ENCODE measurements at regions not wholly inside any gene's neighbourhood (a gene's known extent, or its start where the extent isn't known, plus 50 kb on each side); places are given as distances from the start of the nearest gene placed in this dataset.
"Not testable (repeated sequence)": the region's sequence is repeated elsewhere in the genome, so short reads cannot be mapped to it uniquely, and the experiment has no call there.

DNA sequence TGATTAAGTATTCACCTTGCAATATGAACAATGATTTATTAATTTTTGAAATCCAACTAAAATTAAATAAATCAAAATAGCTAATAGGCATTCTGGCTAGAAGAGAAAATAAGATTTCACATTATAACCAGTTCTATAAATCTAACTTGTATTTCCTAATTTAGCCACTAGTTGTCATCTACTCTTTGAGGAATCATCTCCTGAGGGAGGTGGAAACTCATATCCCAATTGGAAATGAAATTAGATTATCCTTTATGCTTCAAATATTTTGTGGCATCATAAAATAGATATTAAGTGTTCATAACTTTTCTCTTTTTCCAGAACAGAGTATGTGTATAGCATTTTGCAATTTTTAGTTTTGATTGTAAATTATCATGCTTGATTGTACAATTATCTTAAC, 558.5 kb upstream of the DIAPH2 start:
- Histone ChIP-seq H3K9me3 (ENCODE audit: control insufficient read depth, insufficient read depth, low read length) (no peaks in the 10 kb centered on the region), H3K4me3 (ENCODE audit: low read length) (no peak overlapping the region), H3K4me1 (ENCODE audit: control insufficient read depth, insufficient read depth, low read length) (no peaks in the 10 kb centered on the region), H3K27ac (ENCODE audit: low read length) (no peak overlapping the region), H3K27me3 (ENCODE audit: control insufficient read depth, insufficient read depth, low read length) (no peaks in the 10 kb centered on the region), H3K36me3 (ENCODE audit: control insufficient read depth, insufficient read depth, low read length) (no peaks in the 10 kb centered on the region)
- DNase-seq (no peak), ATAC-seq (no peak)
- intact Hi-C loops (cut with micrococcal nuclease) = no loop called here
- Mint-ChIP-seq H3K4me3 (no peak overlapping the region), H3K27ac (no peak overlapping the region), H3K36me3 (no peaks in the 10 kb centered on the region), H3K9me3 (peaks cover 3 to 10% of the 10 kb centered on the region in 2 donors), H3K4me1 (no peaks in the 10 kb centered on the region), H3K27me3 (ENCODE audit: low read depth in 2 of 2) (no peaks in the 10 kb centered on the region)
- TF ChIP-seq CTCF (IDR thresholded peaks at IDR 0.05) = no peak

GRCh38 chrX:96128058-96128457, 556.6 kb upstream of the DIAPH2 start:
- H3K27ac Mint-ChIP-seq; H3K27me3 Mint-ChIP-seq (ENCODE audit: low read depth in 2 of 2); H3K27ac ChIP-seq (ENCODE audit: low read length); DNase-seq; H3K9me3 Mint-ChIP-seq; H3K9me3 ChIP-seq (ENCODE audit: control insufficient read depth, insufficient read depth, low read length); H3K4me1 ChIP-seq (ENCODE audit: control insufficient read depth, insufficient read depth, low read length); H3K4me3 ChIP-seq (ENCODE audit: low read length); H3K4me1 Mint-ChIP-seq; ATAC-seq; H3K36me3 ChIP-seq (ENCODE audit: control insufficient read depth, insufficient read depth, low read length); intact Hi-C loops (cut with micrococcal nuclease); H3K36me3 Mint-ChIP-seq; H3K4me3 Mint-ChIP-seq; H3K27me3 ChIP-seq (ENCODE audit: control insufficient read depth, insufficient read depth, low read length): not testable (repeated sequence)
- 96% methylated on average over 5 of the region's 5 CpGs for WGBS (ENCODE audit: insufficient coverage)

DNA sequence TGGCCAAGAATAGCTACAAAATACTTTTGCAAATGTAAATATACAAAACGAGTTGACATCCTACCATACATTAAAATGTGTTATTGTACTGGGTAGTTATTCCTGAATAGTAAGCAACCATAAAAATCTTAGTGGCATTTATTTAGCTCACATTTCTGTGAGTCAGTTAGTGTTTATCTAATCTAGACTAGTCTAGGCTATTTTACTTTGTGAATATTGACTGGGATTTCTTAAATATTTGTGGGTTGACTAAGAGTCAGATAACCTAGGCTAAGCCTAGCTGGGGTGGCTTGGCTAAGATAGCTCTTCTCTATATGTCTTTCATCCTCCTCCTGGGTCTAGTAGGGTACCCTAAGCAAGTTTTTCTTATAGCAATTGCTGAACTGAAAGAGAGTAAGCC, 543.8 kb upstream of the DIAPH2 start:
- H3K4me3 Mint-ChIP-seq = no peak overlapping the region
- no peaks in the 10 kb centered on the region for H3K27me3 Mint-ChIP-seq (ENCODE audit: low read depth in 2 of 2)
- Histone ChIP-seq H3K9me3 (ENCODE audit: control insufficient read depth, insufficient read depth, low read length) (no peaks in the 10 kb centered on the region), H3K27me3 (ENCODE audit: control insufficient read depth, insufficient read depth, low read length) (no peaks in the 10 kb centered on the region), H3K27ac (ENCODE audit: low read length) (no peak overlapping the region), H3K36me3 (ENCODE audit: control insufficient read depth, insufficient read depth, low read length) (no peaks in the 10 kb centered on the region), H3K4me1 (ENCODE audit: control insufficient read depth, insufficient read depth, low read length) (no peaks in the 10 kb centered on the region), H3K4me3 (ENCODE audit: low read length) (no peak overlapping the region)
- no peak overlapping the region for H3K27ac Mint-ChIP-seq
- no peaks in the 10 kb centered on the region for H3K4me1 Mint-ChIP-seq
- intact Hi-C loops (cut with micrococcal nuclease) = no loop called here
- peaks cover 0 to 3% of the 10 kb centered on the region in 2 donors for H3K9me3 Mint-ChIP-seq
- ATAC-seq = no peak
- no peak for DNase-seq
- no peak for TF ChIP-seq CTCF (IDR thresholded peaks at IDR 0.05)
- H3K36me3 Mint-ChIP-seq = no peaks in the 10 kb centered on the region
- WGBS (ENCODE audit: insufficient coverage) = no CpG with 5 or more reads among the region's 1 CpG

DNA sequence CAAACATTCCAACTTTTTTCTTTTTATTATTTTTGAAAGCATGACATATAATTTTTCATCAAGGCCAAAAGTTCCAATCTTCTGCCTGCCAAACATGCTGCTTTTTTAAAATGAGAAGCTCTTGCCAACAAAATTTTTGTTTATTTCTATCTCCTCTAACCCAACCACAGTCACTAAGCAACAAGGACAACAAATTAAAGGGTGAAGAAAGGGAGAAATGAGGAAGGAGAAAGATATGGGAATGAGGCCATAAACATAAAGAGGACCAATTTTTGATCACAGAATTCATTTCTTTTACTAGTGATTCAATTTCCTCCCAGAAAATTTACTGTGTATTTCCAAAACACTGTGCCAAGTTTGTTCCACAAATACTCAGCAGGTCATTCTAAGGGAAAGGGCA, 537.0 kb upstream of the DIAPH2 start:
- Histone ChIP-seq H3K4me3 (ENCODE audit: low read length) (no peak overlapping the region), H3K36me3 (ENCODE audit: control insufficient read depth, insufficient read depth, low read length) (no peaks in the 10 kb centered on the region), H3K9me3 (ENCODE audit: control insufficient read depth, insufficient read depth, low read length) (no peaks in the 10 kb centered on the region), H3K4me1 (ENCODE audit: control insufficient read depth, insufficient read depth, low read length) (no peaks in the 10 kb centered on the region), H3K27me3 (ENCODE audit: control insufficient read depth, insufficient read depth, low read length) (no peaks in the 10 kb centered on the region), H3K27ac (ENCODE audit: low read length) (no peak overlapping the region)
- Mint-ChIP-seq H3K27ac (no peak overlapping the region), H3K36me3 (no peaks in the 10 kb centered on the region), H3K9me3 (peaks cover 3 to 8% of the 10 kb centered on the region in 2 donors), H3K27me3 (ENCODE audit: low read depth in 2 of 2) (no peaks in the 10 kb centered on the region), H3K4me3 (no peak overlapping the region), H3K4me1 (no peaks in the 10 kb centered on the region)
- intact Hi-C loops (cut with micrococcal nuclease) = no loop called here
- TF ChIP-seq CTCF (IDR thresholded peaks at IDR 0.05) = no peak
- no peak for ATAC-seq
- no peak for DNase-seq
